Endothelial cell of umbilical vein (primary cell): ENCODE measurements at regions not wholly inside any gene's neighbourhood (a gene's known extent, or its start where the extent isn't known, plus 50 kb on each side); places are given as distances from the start of the nearest gene placed in this dataset.

ENCODE experiments used
- CTCF ChIP-seq, 2 donors: IDR thresholded peaks; 1 replicate in 1 of 2; 2 replicates in 1 of 2; pipeline ENCODE4 v1.5.1; 2011; ENCODE audit warnings: low read length in 2 of 2, mild to moderate bottlenecking in 2 of 2, moderate library complexity in 2 of 2, control low read depth in 1 of 2, inconsistent platforms in 1 of 2, low read depth in 1 of 2; ENCODE audit not compliant: insufficient read depth in 1 of 2; ENCODE audit errors: extremely low read depth in 1 of 2
- EZH2 ChIP-seq: IDR thresholded peaks from 2 replicates; pipeline ENCODE4 v1.6.1; 2012; ENCODE audit warnings: borderline replicate concordance, low read depth, mild to moderate bottlenecking, moderate library complexity, low read length, inconsistent platforms; ENCODE audit not compliant: severe bottlenecking
- POLR2A ChIP-seq: IDR thresholded peaks from 2 replicates; pipeline ENCODE4 v1.6.1; 2012; ENCODE audit warnings: low read depth, mild to moderate bottlenecking, control low read depth, low read length

GRCh38 chr2:41694536-41695049 lies 353.2 kb upstream of the PKDCC start:
- TF ChIP-seq POLR2A: no peak
- TF ChIP-seq CTCF (IDR thresholded peaks at IDR 0.05; ENCODE audit: extremely low read depth in 1 of 2, insufficient read depth in 1 of 2, low read depth in 1 of 2, low read length in 2 of 2): no peak
- TF ChIP-seq EZH2: no peak
